ENCODE measurements at regions not wholly inside any gene's neighbourhood (a gene's known extent, or its start where the extent isn't known, plus 50 kb on each side); places are given as distances from the start of the nearest gene placed in this dataset.

DNA sequence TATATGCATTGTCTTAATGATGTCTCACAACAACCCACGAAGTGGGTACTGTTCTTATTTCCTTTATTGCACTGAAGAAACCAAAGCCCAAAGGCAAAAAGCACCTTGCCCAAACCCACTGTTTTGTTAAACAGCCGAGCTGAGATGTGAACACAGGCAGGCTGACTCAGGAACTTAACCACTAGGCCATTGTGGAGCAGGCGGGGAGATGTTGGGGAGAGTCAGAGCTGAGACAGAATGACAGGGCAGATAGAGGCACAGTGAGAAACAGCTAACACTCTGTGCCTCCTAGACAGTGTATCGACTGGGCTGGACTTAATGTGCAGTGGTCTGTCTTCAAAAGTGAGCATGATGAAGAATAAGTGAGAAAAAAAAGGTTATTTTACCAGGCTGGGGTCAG is 56.5 kb downstream of the RPLP1 start:
- ATAC-seq (no peak), FAIRE-seq (no peak), DNase-seq (ENCODE audit: low read depth in 1 of 2, low spot score in 1 of 2) (no peak)
- 64% methylated on average over 4 of the region's 4 CpGs for WGBS (ENCODE audit: missing lambda C conversion rate)
- Histone ChIP-seq H3K27ac (no peak overlapping the region), H3K4me2 (no peak overlapping the region), H3K9me3 (peaks cover 5% of the 10 kb centered on the region; the same call in 1 of the 3 replicates), H3K4me3 (no peak overlapping the region), H3K4me1 (peaks cover 10% of the 10 kb centered on the region)
- CTCF ChIA-PET: interaction anchor here (1.1 to 2.8 kb wide), 5 partner anchors 9 to 46 kb away, joined by 3 to 19 read pairs (median 3); no protein-coding TSS in a partner anchor
- POLR2A ChIA-PET: no interaction called here
- TF ChIP-seq RCOR1 (IDR thresholded peaks at IDR 0.05; ENCODE audit: low read depth, low read length) (no peak), TP53 (CRISPR knock-in tag; IDR thresholded peaks at IDR 0.05) (no peak), KDM5A (IDR thresholded peaks at IDR 0.05) (no peak), USF2 (IDR thresholded peaks at IDR 0.05) (no peak), HOXB13 (CRISPR knock-in tag; IDR thresholded peaks at IDR 0.05; ENCODE audit: low read depth) (no peak), NPAS2 (CRISPR knock-in tag; IDR thresholded peaks at IDR 0.05; ENCODE audit: borderline replicate concordance) (no peak), JUNB (IDR thresholded peaks at IDR 0.05) (no peak), TFCP2L1 (CRISPR knock-in tag; IDR thresholded peaks at IDR 0.05) (no peak), POLR2AphosphoS2 (conservative IDR thresholded peaks at IDR 0.05; ENCODE audit: low read length) (no peak), ZNF302 (CRISPR knock-in tag; IDR thresholded peaks at IDR 0.05) (no peak), CTCF (IDR thresholded peaks at IDR 0.05) (no peak), KDM1A (IDR thresholded peaks at IDR 0.05; ENCODE audit: low read depth) (no peak), CBX8 (IDR thresholded peaks at IDR 0.05) (no peak), PHF8 (IDR thresholded peaks at IDR 0.05; ENCODE audit: borderline replicate concordance, low read depth) (no peak), FOSB (CRISPR knock-in tag; IDR thresholded peaks at IDR 0.05) (no peak), EHMT2 (IDR thresholded peaks at IDR 0.05; ENCODE audit: low read depth) (no peak), RAD21 (conservative IDR thresholded peaks at IDR 0.05 in 1 of 2, IDR thresholded peaks at IDR 0.05 in 1 of 2) (no peak), JUN (IDR thresholded peaks at IDR 0.05) (no peak), GATA3 (IDR thresholded peaks at IDR 0.05; ENCODE audit: borderline replicate concordance) (no peak)
- TF ChIP-seq, protein P1, sequence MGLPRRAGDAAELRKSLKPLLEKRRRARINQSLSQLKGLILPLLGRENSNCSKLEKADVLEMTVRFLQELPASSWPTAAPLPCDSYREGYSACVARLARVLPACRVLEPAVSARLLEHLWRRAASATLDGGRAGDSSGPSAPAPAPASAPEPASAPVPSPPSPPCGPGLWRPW (IDR thresholded peaks at IDR 0.05): no peak

DNA sequence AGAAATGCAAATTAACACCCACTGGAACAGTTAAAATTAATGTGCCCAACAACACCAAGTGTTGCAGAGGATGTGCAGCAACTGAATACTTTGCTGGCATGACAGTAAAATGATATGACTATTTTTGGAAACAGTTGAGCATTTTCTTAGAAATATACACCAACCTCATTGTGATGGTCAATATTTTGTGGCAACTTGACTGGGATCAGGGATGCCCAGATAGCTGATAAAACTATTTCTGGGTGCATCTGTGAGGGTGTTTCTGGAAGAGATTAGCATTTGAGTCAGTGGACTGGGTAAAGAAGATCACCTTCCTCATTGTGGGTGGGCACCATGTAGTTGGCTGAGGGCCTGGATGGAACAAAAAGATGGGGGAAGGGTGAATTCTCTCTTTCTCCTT is 57.9 kb downstream of the RPLP1 start:
- ChIA-PET POLR2A (no interaction called here), CTCF (interaction anchor here (1.1 to 2.3 kb wide), 6 partner anchors 9 to 32 kb away, joined by 3 to 8 read pairs (median 4); no protein-coding TSS in a partner anchor)
- peak; percentile 28 for FAIRE-seq
- TF ChIP-seq MYC (IDR thresholded peaks at IDR 0.05; ENCODE audit: borderline replicate concordance, low read length) (no peak), POLR2A (IDR thresholded peaks at IDR 0.05; ENCODE audit: low read length) (no peak), MAZ (IDR thresholded peaks at IDR 0.05; ENCODE audit: borderline replicate concordance, low read depth, low read length) (no peak), GATA3 (IDR thresholded peaks at IDR 0.05; ENCODE audit: borderline replicate concordance) (no peak), NPAS2 (CRISPR knock-in tag; IDR thresholded peaks at IDR 0.05; ENCODE audit: borderline replicate concordance) (no peak), NR3C1 (IDR thresholded peaks at IDR 0.05) (no peak), HOXA7 (CRISPR knock-in tag; IDR thresholded peaks at IDR 0.05) (no peak)
- Histone ChIP-seq H3K4me1 (peaks cover 10% of the 10 kb centered on the region), H3K4me2 (peak overlapping the region; percentile 18; the same call in 1 of the 3 replicates), H3K4me3 (no peak overlapping the region), H3K27ac (peak overlapping the region; percentile 50 to 65), H3K9me3 (peaks cover 8% of the 10 kb centered on the region; the same call in 2 of the 3 replicates)
- ATAC-seq: no peak
- DNase-seq (ENCODE audit: low read depth in 1 of 2, low spot score in 1 of 2): no peak
